B cell (primary cell): ENCODE measurements at regions not wholly inside any gene's neighbourhood (a gene's known extent, or its start where the extent isn't known, plus 50 kb on each side); places are given as distances from the start of the nearest gene placed in this dataset.

Source experiments
- ATAC-seq: fragments of 200-7000 bp; cut with Tn5 transposase; one replicate; pipeline ENCODE4 v1.10.0; 2021; ENCODE audit warnings: low read depth, mild to moderate bottlenecking, moderate number of reproducible peaks, moderate library complexity
- CTCF ChIA-PET: fragments of 350-600 bp; sonication (Branson Sonifier 250); formaldehyde crosslinking; loops from one replicate; lab custom pipeline; 2021; ENCODE audit warnings: antibody characterized with exemption, inconsistent platforms; lab: Charles Lee
- POLR2A ChIA-PET: fragments of 350-600 bp; sonication (Branson Sonifier 250); formaldehyde crosslinking; loops from one replicate; lab custom pipeline; 2021; ENCODE audit warnings: antibody characterized with exemption; lab: Charles Lee
- DNase-seq: peaks from one replicate; pipeline ENCODE4 v3.0.0; 2013
- H2AFZ ChIP-seq: 2 replicates; pipeline ENCODE4 v1.6.1; 2012; ENCODE audit warnings: mild to moderate bottlenecking, low read depth, low read length; ENCODE audit not compliant: insufficient read depth, poor library complexity, severe bottlenecking
- H3K27ac ChIP-seq, 2 donors: 1 replicate in 1 of 2; 2 replicates in 1 of 2; pipeline ENCODE4 v1.5.1; 2012 to 2013; ENCODE audit warnings: low read length in 2 of 2, mild to moderate bottlenecking in 2 of 2, moderate library complexity in 1 of 2
- H3K27me3 ChIP-seq, 4 experiments: fragments of 200-600 bp in 1 of 4; sonication (generic) in 1 of 4; replicated peaks in 1 of 4; 1 replicate in 2 of 4; 2 replicates in 2 of 4; pipeline versions ENCODE4 v1.6.1 to v1.7.0; 2013 to 2016; ENCODE audit warnings: low read length in 3 of 4, mild to moderate bottlenecking in 2 of 4, mixed read lengths in 1 of 4, moderate library complexity in 1 of 4; ENCODE audit not compliant: insufficient read depth in 4 of 4, control insufficient read depth in 3 of 4; ENCODE audit errors: control extremely low read depth in 1 of 4
- H3K36me3 ChIP-seq, 2 experiments: replicated peaks in 1 of 2; 1 replicate in 1 of 2; 2 replicates in 1 of 2; pipeline versions ENCODE4 v1.6.1 to v1.7.1; 2013; ENCODE audit warnings: low read length in 1 of 2; ENCODE audit not compliant: insufficient read depth in 2 of 2, control insufficient read depth in 1 of 2; ENCODE audit errors: control extremely low read depth in 1 of 2, extremely low read depth in 1 of 2
- H3K4me1 ChIP-seq, 2 donors: fragments of 200-600 bp in 1 of 2; sonication (generic) in 1 of 2; 1 replicate in 1 of 2; 2 replicates in 1 of 2; pipeline versions ENCODE4 v1.5.1 to v1.6.1; 2013 to 2017; ENCODE audit warnings: low read length in 2 of 2; ENCODE audit not compliant: control insufficient read depth in 2 of 2, insufficient read depth in 2 of 2
- H3K4me2 ChIP-seq: replicated peaks from 2 replicates; pipeline ENCODE3; 2012; ENCODE audit warnings: mild to moderate bottlenecking, low read depth, low read length; ENCODE audit not compliant: poor library complexity, severe bottlenecking
- H3K4me3 ChIP-seq, 5 experiments: fragments of 200-600 bp in 1 of 5; sonication (generic) in 1 of 5; 1 replicate in 3 of 5; 2 replicates in 2 of 5; pipeline versions ENCODE4 v1.5.1 to v1.7.0; 2011 to 2016; ENCODE audit warnings: low read length in 4 of 5, mild to moderate bottlenecking in 4 of 5, low read depth in 2 of 5, control low read depth in 1 of 5, moderate library complexity in 1 of 5; ENCODE audit not compliant: insufficient read depth in 1 of 5; ENCODE audit errors: control extremely low read depth in 1 of 5, extremely low read depth in 1 of 5
- H3K79me2 ChIP-seq: fragments of 200-600 bp; sonication (generic); one replicate; pipeline ENCODE4 v1.6.0; 2016; ENCODE audit warnings: low read length; ENCODE audit not compliant: control insufficient read depth, insufficient read depth
- H3K9ac ChIP-seq: fragments of 200-600 bp; sonication (generic); 2 replicates; pipeline ENCODE4 v1.6.1; 2017; ENCODE audit warnings: mild to moderate bottlenecking, low read length, moderate library complexity
- H3K9me3 ChIP-seq, 3 donors: one replicate each; pipeline versions ENCODE4 v1.6.1 to v1.7.1; 2013; ENCODE audit warnings: low read length in 2 of 3; ENCODE audit not compliant: control insufficient read depth in 2 of 3, insufficient read depth in 1 of 3; ENCODE audit errors: control extremely low read depth in 1 of 3
- H4K20me1 ChIP-seq: 2 replicates; pipeline ENCODE4 v1.6.0; 2012; ENCODE audit warnings: mild to moderate bottlenecking, low read length; ENCODE audit not compliant: insufficient read depth, control insufficient read depth, poor library complexity, severe bottlenecking
- H3K27ac Mint-ChIP-seq: one replicate; pipeline ENCODE4 v1.8.0; 2021; ENCODE audit warnings: mixed read lengths
- H3K27me3 Mint-ChIP-seq: one replicate; pipeline ENCODE4 v1.8.0; 2021; ENCODE audit warnings: mixed read lengths
- H3K4me1 Mint-ChIP-seq: one replicate; pipeline ENCODE4 v1.8.0; 2021; ENCODE audit warnings: mixed read lengths
- H3K4me3 Mint-ChIP-seq: one replicate; pipeline ENCODE4 v1.8.0; 2021; ENCODE audit warnings: mixed read lengths
- H3K9me3 Mint-ChIP-seq: one replicate; pipeline ENCODE4 v1.8.0; 2022; ENCODE audit warnings: mixed read lengths; ENCODE audit not compliant: insufficient read depth
- EZH2 ChIP-seq: IDR thresholded peaks from 2 replicates; pipeline ENCODE4 v1.6.1; 2012; ENCODE audit warnings: borderline replicate concordance, low read depth, mild to moderate bottlenecking, moderate library complexity, low read length; ENCODE audit not compliant: insufficient read depth, poor library complexity, severe bottlenecking
- WGBS: methylation state at CpG from one replicate; pipeline ENCODE4 v1.1.5; 2013; ENCODE audit warnings: missing lambda C conversion rate; ENCODE audit not compliant: insufficient coverage; 5-methylcytosine and 5-hydroxymethylcytosine counted together
- intact Hi-C: fragments of 100-400 bp; cut with micrococcal nuclease; formaldehyde crosslinking; loops from one replicate; pipeline ENCODE4 v1.10.0; 2022
- TF ChIP-seq, protein P1 (sequence below): fragments of 200-600 bp; IDR thresholded peaks from one replicate; pipeline ENCODE4 v1.8.0; 2022; ENCODE audit warnings: antibody characterized with exemption, mild to moderate bottlenecking

DNA sequence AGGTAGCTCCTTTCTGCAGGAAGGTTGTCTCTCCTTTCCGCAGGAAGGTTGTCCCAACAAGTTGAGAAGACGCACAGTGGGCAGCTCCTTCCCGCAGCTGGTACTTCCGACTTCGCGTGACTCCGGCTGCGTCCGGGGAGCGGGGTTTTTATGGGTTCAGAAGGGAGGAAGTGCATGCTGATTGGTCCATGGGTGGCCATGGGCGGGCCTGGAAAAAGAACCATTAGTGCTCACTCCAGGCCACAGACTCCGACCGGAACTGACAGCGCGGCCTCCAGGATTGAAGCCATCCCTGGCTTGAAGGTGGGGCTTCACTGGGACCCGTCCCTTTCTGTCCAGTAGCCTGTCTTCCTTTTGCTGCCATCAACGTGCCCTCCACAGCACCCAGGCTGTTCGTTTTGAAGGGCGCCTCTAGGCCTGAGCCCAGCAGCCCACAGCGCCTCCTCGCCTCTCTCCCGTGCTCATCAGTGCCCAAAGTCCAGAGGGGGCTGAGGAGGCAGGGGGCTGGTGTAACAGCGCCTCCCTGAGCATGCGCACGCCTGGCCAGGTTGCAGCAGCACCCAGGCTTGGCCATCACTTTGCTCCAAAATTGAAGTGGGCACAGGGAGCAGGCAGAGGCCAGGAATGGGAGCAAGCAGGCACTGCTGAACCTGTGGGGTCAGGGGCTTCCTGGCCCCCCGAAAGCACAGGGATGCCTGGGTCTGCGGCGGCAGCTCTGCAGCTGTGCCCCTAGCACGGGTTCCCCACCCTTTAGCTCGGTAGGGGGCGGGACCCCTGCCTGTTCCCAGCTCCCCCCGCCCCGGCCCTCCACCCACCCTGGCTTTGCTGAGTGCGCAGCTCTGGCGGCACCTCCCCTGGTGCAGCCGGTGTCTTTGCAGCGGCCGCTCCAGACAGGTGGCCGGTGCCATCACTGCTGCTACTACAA lies 330.6 kb upstream of the MCTP2 start:
- peaks cover 0 to 7% (median 0%) of the 10 kb centered on the region in 3 donors for H3K9me3 ChIP-seq
- TF ChIP-seq EZH2: no peak
- TF ChIP-seq, protein P1, sequence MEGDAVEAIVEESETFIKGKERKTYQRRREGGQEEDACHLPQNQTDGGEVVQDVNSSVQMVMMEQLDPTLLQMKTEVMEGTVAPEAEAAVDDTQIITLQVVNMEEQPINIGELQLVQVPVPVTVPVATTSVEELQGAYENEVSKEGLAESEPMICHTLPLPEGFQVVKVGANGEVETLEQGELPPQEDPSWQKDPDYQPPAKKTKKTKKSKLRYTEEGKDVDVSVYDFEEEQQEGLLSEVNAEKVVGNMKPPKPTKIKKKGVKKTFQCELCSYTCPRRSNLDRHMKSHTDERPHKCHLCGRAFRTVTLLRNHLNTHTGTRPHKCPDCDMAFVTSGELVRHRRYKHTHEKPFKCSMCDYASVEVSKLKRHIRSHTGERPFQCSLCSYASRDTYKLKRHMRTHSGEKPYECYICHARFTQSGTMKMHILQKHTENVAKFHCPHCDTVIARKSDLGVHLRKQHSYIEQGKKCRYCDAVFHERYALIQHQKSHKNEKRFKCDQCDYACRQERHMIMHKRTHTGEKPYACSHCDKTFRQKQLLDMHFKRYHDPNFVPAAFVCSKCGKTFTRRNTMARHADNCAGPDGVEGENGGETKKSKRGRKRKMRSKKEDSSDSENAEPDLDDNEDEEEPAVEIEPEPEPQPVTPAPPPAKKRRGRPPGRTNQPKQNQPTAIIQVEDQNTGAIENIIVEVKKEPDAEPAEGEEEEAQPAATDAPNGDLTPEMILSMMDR: no peak
- Mint-ChIP-seq H3K27ac (no peak overlapping the region), H3K4me3 (no peak overlapping the region), H3K4me1 (no peaks in the 10 kb centered on the region), H3K9me3 (no peaks in the 10 kb centered on the region), H3K27me3 (peaks cover 3% of the 10 kb centered on the region)
- WGBS: 95% methylated on average over 33 of the region's 39 CpGs
- H3K79me2 ChIP-seq: no peaks in the 10 kb centered on the region
- intact Hi-C loops: no loop called here
- no peak overlapping the region for H2AFZ ChIP-seq
- ATAC-seq: no peak
- no peaks in the 10 kb centered on the region for H4K20me1 ChIP-seq
- H3K27me3 ChIP-seq: no peaks in the 10 kb centered on the region
- ChIA-PET CTCF (no interaction called here), POLR2A (no interaction called here)
- H3K4me2 ChIP-seq: no peak overlapping the region
- no peak overlapping the region for H3K9ac ChIP-seq
- H3K27ac ChIP-seq: no peak overlapping the region
- no peak overlapping the region for H3K4me3 ChIP-seq
- H3K36me3 ChIP-seq: no peaks in the 10 kb centered on the region
- no peak for DNase-seq
- H3K4me1 ChIP-seq: no peaks in the 10 kb centered on the region

DNA sequence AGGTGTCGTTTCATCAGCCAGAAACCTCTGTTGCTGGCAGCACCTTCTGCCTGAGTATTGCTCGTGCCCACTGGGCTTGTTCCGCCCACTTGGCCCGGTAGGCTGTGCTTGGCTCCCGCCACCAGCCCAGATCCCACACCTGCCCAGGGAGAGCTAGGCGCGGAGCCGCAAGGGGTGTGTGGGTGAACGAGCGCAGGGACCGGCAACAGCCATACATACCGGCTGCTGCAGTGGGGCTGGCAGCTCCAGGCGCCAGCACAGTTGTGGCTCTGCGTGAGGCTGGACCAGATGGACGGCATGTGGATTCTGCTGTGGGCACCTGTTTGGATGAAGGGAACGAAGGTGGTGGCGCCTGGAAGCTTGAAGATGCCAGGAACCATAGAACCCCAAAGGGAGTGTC lies 331.5 kb upstream of the MCTP2 start:
- Histone ChIP-seq H3K27me3 (no peaks in the 10 kb centered on the region), H3K4me2 (no peak overlapping the region), H3K9ac (no peak overlapping the region), H3K36me3 (no peaks in the 10 kb centered on the region), H3K4me3 (no peak overlapping the region), H3K4me1 (no peaks in the 10 kb centered on the region), H3K9me3 (peaks cover 0 to 7% (median 0%) of the 10 kb centered on the region in 3 donors), H2AFZ (no peak overlapping the region), H3K79me2 (no peaks in the 10 kb centered on the region), H4K20me1 (no peaks in the 10 kb centered on the region), H3K27ac (no peak overlapping the region)
- Mint-ChIP-seq H3K9me3 (no peaks in the 10 kb centered on the region), H3K4me3 (no peak overlapping the region), H3K4me1 (no peaks in the 10 kb centered on the region), H3K27me3 (peaks cover 3% of the 10 kb centered on the region), H3K27ac (no peak overlapping the region)
- WGBS: 97% methylated on average over 17 of the region's 17 CpGs
- ChIA-PET POLR2A (no interaction called here), CTCF (no interaction called here)
- TF ChIP-seq, protein P1: no peak
- no peak for TF ChIP-seq EZH2
- DNase-seq (no peak), ATAC-seq (no peak)
- intact Hi-C loops: no loop called here
